G401 (cell line): ENCODE measurements at regions not wholly inside any gene's neighbourhood (a gene's known extent, or its start where the extent isn't known, plus 50 kb on each side); places are given as distances from the start of the nearest gene placed in this dataset.

Experiments
- DNase-seq: peaks from one replicate; pipeline ENCODE4 v3.0.0-alpha.2; 2015; ENCODE audit warnings: low spot score
- in situ Hi-C: cut with HindIII; loops from 2 replicates; pipeline ENCODE4 v1.10.0; 2016; ENCODE audit warnings: low sequenced_read_pairs, mixed read lengths

DNA sequence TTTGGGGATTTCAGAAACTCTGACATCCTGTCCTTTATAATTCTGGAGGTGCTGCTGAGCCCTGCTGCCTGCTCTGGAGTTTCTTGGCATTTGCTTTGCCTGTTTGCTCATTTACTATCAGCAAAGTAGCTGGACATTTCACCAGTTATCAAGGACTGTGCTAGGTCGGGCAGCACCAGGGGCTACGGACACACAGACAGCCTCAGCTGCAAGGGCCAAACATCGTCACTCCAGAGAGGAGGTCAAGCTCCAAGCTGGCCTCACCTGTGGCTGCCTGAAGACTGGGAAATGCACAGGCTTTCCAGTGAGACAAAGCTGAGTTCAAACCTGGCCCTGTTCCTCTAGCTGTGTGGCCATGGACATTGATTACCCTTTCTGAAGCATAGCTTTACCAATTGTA lies 143.7 kb downstream of the LRIG2 start:
- in situ Hi-C loops, result no loop called here
- DNase-seq, result no peak

GRCh38 chr1:113217447-113218208 lies 144.6 kb downstream of the LRIG2 start:
- in situ Hi-C loops, result no loop called here
- no peak for DNase-seq

DNA sequence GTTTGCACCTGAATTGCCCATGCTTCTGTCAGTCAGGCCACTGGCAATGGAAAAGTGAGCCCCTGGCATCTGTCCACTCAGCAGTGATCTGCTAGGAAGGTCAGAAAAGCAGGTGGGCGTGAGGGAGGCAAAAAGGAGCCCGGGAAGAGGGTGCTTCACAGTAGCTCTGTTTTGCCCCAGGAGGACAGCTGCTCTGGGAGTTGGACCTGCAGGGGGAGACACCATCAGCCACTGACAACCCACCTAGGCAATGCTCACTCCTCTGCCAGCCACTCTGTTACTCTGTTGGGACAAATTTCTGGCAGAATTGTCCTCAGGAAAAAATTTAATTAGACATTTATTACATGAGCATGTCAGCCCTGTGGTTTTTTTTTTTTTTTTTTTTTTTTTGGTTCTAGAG lies 146.4 kb downstream of the LRIG2 start:
- no peak for DNase-seq
- in situ Hi-C loops, result no loop called here

GRCh38 chr1:113219828-113220227 lies 146.8 kb downstream of the LRIG2 start:
- no peak for DNase-seq
- in situ Hi-C loops, result no loop called here

GRCh38 chr1:113223040-113223439 lies 150.0 kb downstream of the LRIG2 start:
- no peak for DNase-seq
- in situ Hi-C loops, result no loop called here

GRCh38 chr1:113223546-113223945 lies 150.5 kb downstream of the LRIG2 start:
- in situ Hi-C loops, result no loop called here
- no peak for DNase-seq

GRCh38 chr1:113226148-113226547 lies 153.2 kb downstream of the LRIG2 start:
- DNase-seq, result peak; percentile 27
- in situ Hi-C loops, result no loop called here

DNA sequence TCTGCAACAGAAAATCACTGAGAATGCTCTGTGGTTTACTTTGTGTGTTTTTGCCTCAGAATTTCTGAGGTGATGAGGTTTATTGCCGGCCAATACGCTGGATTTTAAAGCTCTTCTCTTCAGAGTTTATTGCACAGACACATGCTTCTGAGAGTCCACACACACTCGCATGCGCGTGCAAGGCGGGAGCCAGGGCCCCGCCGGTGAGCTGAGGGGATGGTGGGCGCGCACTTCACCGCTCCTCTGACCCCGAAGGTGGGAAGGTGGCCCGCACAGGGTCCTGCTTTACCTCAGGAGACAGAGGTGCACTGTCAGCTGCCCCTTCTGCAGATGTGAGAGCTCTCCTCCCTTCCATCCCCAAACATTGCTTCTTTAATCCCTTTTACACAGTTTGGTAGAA lies 158.4 kb upstream of the MAGI3 start:
- in situ Hi-C loops, result no loop called here
- DNase-seq, result no peak

GRCh38 chr1:113233441-113233840 lies 156.9 kb upstream of the MAGI3 start:
- in situ Hi-C loops, result no loop called here

DNA sequence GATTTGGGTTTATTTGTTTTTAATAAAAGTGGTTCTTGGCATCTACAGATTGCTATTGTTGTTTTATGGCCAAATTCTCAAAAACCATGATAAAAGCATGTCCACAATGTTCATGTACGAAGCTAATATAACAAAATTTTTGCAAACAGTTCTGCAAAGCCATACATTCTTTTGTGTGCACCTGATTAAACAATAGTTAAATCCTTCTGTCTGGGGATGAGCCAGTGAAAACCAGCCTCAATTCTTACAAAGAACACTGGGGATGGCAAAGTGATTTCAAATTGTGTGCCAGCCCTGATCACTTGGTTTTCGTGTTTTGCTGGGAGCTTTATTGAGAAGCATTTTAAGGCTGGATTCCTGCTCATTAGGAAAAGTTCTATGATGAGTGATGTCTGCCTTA lies 149.1 kb upstream of the MAGI3 start:
- in situ Hi-C loops, result no loop called here
- DNase-seq, result no peak

More at GRCh38 chr1:113233441-113233840, 156.9 kb upstream of the MAGI3 start:
- no peak for DNase-seq

GRCh38 chr1:113242481-113242880 lies 147.8 kb upstream of the MAGI3 start:
- DNase-seq, result no peak

DNA sequence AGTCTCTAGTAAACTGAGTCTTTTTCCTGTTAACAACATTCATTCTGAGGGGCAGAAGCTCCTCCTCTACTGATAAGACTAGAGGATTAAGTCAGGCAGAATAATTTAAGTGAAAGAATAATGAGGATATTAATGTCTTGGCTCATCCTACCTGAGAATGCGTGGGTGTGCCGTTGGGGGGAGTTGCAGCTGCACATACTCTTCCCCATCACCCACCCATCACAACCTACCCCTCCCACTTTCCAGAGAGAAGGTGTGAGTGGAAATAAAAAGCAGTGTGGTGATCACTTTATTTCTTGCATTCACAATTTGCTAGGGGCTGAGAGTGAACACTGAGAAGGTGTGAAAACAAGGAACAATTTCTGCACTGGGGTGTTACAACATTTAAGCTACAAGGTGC lies 146.8 kb upstream of the MAGI3 start:
- in situ Hi-C loops, result no loop called here
- no peak for DNase-seq

More at GRCh38 chr1:113242481-113242880, 147.8 kb upstream of the MAGI3 start:
- in situ Hi-C loops, result no loop called here

GRCh38 chr1:113244112-113244820 lies 146.0 kb upstream of the MAGI3 start:
- in situ Hi-C loops, result no loop called here
- DNase-seq, result no peak

DNA sequence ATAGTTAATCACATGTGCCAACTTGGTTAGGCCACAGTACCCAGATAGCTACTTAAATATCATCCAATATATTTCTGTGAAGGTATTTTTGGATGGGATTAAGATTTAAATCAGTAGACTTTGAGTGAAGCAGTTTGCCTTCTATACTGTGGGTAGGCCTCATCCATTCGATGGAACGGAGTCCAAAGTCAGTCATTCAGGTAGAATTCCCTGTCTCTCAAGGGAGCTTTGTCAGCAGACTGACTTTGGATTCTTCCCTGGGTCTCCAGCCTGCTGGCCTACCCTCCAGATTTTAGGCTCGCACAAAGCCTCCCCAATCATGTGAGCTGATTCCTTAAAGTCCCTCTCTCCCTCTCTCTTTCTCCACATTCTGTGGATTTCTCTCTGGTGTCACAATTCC lies 145.1 kb upstream of the MAGI3 start:
- in situ Hi-C loops, result no loop called here

DNA sequence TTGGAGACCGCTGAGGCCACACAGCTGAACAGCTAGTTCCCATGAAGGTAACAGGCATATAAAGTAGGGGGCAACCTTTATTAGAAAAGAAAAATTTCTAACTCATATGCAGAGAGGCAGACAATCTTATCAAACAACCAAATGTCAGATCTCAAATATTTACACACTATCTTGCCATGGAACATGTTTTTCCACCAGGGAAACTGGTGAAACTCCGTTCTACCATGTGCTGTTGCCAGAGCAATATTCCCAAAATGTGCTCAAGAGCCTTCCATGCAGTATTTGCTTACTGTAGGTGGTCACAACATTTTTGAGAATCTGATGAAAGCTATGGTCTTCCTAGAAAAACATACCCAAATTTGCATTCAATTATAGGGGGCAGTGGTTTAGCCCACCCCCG lies 143.4 kb upstream of the MAGI3 start:
- DNase-seq, result no peak
- in situ Hi-C loops, result no loop called here

More for the DNA sequence above, 145.1 kb upstream of the MAGI3 start:
- no peak for DNase-seq

- in situ Hi-C loops, result no loop called here
- no peak for DNase-seq
Observed at GRCh38 chr1:113247355-113247754, 143.0 kb upstream of the MAGI3 start.

DNA sequence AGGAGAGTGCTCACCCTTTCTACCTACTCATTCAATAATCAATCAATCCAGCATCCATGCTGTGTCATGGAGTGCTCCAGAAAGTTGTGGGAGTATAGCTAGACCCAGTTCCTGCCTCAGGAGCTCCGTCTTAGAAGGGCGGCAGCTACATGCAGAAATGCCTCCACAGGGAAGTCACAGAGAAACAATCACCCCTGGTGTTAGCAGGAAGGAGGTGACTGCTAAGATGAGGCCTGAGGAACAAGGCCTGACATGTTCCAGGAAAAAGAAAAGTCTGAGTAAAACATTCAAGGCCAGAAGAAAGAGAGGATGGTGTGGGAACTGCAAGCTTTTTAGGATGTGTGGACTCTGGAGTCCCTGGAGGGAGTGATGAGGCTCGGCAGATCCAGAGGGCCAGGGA lies 142.5 kb upstream of the MAGI3 start:
- in situ Hi-C loops, result no loop called here
- no peak for DNase-seq

DNA sequence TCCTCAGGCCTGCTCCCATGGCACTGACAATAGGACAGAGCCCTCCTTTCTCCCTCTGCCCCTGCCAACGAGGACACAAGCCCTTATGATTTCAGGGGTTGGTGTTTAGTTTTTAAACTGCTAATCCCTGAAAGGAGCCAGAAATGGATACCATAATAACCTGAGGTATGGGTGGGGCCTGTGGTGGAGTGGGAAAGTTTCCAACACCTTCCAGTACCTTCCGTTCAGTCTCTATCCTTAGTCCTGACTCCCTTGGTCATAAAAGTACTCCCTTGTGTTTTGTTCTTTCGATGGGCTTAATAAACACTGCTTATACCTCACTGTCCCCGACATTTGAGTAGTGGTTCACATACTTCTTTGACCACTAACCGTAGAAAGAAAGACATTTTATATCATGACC lies 141.8 kb upstream of the MAGI3 start:
- in situ Hi-C loops, result no loop called here
- DNase-seq, result no peak

DNA sequence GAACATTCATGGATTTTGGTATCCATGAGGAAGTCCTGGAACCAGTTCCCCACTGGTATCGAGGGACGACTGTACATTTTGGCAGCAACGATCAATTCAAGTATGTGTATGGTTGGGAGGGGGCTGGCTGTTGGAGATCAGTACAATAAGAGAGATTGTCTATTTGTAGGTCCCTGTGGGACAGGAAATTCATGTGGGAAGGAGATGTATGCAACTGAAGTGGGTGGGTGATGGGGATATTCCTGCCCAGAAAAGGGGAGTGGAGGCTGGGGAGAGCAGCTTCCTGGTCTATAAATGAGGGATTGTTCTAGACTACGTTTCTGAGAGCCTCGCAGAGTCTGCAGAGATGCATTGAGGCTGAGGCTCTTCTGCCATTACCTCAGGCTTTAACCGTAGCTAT lies 140.2 kb upstream of the MAGI3 start:
- in situ Hi-C loops, result no loop called here

GRCh38 chr1:113252166-113252565 lies 138.1 kb upstream of the MAGI3 start:
- DNase-seq, result no peak
- in situ Hi-C loops, result no loop called here

More for the DNA sequence above, 140.2 kb upstream of the MAGI3 start:
- DNase-seq, result no peak

DNA sequence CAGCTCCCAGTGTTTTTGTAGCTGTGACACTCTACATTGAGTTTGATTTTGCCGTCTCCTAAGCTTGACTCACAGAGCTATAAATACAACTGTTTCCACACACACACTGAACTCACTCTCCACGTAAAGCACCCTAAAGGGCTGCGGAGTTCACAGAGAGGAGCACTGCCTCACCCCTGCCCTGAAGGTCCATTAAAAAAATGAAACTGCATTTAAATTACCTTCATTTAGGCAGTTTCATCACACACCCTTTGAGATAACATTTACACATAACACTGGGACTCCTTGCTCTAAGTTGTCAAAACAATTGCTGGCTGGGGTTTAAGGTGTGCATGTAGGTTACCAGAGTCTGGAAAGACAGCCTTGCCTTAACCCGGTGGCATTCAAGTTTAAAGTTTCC lies 137.1 kb upstream of the MAGI3 start:
- in situ Hi-C loops, result no loop called here

More for the DNA sequence above, 137.1 kb upstream of the MAGI3 start:
- no peak for DNase-seq
